ENCODE measurements at regions not wholly inside any gene's neighbourhood (a gene's known extent, or its start where the extent isn't known, plus 50 kb on each side); places are given as distances from the start of the nearest gene placed in this dataset.

GRCh38 chr2:196380575-196380974 is 209.2 kb upstream of the STK17B start:
- no peak for DNase-seq
- Mint-ChIP-seq H3K4me1 (no peaks in the 10 kb centered on the region), H3K27ac (no peak overlapping the region), H3K9me3 (peaks cover 0 to 4% (median 0%) of the 10 kb centered on the region in 7 donors), H3K27me3 (ENCODE audit: low read depth in 3 of 3) (peaks cover 0 to 3% (median 2%) of the 10 kb centered on the region in 3 donors), H3K36me3 (no peaks in the 10 kb centered on the region), H3K4me3 (no peak overlapping the region)
- no peaks in the 10 kb centered on the region for H3K4me1 ChIP-seq (ENCODE audit: control insufficient read depth in 1 of 2, insufficient read depth in 2 of 2, low read length in 2 of 2)
- no peak overlapping the region for H3K9ac ChIP-seq (ENCODE audit: insufficient read depth, low read length, poor library complexity, severe bottlenecking)
- H3K9me3 ChIP-seq (replicated peaks in 1 of 2; ENCODE audit: control insufficient read depth in 1 of 2, insufficient read depth in 1 of 2, low read length in 2 of 2) = no peaks in the 10 kb centered on the region
- intact Hi-C loops (cut with micrococcal nuclease) = no loop called here
- TF ChIP-seq, protein P1, sequence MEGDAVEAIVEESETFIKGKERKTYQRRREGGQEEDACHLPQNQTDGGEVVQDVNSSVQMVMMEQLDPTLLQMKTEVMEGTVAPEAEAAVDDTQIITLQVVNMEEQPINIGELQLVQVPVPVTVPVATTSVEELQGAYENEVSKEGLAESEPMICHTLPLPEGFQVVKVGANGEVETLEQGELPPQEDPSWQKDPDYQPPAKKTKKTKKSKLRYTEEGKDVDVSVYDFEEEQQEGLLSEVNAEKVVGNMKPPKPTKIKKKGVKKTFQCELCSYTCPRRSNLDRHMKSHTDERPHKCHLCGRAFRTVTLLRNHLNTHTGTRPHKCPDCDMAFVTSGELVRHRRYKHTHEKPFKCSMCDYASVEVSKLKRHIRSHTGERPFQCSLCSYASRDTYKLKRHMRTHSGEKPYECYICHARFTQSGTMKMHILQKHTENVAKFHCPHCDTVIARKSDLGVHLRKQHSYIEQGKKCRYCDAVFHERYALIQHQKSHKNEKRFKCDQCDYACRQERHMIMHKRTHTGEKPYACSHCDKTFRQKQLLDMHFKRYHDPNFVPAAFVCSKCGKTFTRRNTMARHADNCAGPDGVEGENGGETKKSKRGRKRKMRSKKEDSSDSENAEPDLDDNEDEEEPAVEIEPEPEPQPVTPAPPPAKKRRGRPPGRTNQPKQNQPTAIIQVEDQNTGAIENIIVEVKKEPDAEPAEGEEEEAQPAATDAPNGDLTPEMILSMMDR (IDR thresholded peaks at IDR 0.05) = no peak
- H3K79me2 ChIP-seq (ENCODE audit: insufficient read depth, low read length) = no peaks in the 10 kb centered on the region
- H3K4me3 ChIP-seq (replicated peaks in 1 of 3; ENCODE audit: low read depth in 2 of 3, low read length in 3 of 3) = no peak overlapping the region
- no peak overlapping the region for H3K27ac ChIP-seq (ENCODE audit: low read depth in 1 of 2, low read length in 2 of 2)
- H3K27me3 ChIP-seq (ENCODE audit: control insufficient read depth in 2 of 2, insufficient read depth in 2 of 2, low read length in 2 of 2) = no peaks in the 10 kb centered on the region
- H4K20me1 ChIP-seq (ENCODE audit: insufficient read depth, low read length) = no peaks in the 10 kb centered on the region
- WGBS (ENCODE audit: insufficient coverage) = 100% methylated on average over 1 of the region's 3 CpGs
- no peak overlapping the region for H3K4me2 ChIP-seq (replicated peaks; ENCODE audit: extremely low read depth, low read length, poor library complexity, severe bottlenecking)
- no peaks in the 10 kb centered on the region for H3K36me3 ChIP-seq (replicated peaks in 1 of 2; ENCODE audit: control insufficient read depth in 1 of 2, insufficient read depth in 2 of 2, low read length in 2 of 2)
- no peak overlapping the region for H2AFZ ChIP-seq (ENCODE audit: insufficient read depth, low read depth, low read length, poor library complexity, severe bottlenecking)

DNA sequence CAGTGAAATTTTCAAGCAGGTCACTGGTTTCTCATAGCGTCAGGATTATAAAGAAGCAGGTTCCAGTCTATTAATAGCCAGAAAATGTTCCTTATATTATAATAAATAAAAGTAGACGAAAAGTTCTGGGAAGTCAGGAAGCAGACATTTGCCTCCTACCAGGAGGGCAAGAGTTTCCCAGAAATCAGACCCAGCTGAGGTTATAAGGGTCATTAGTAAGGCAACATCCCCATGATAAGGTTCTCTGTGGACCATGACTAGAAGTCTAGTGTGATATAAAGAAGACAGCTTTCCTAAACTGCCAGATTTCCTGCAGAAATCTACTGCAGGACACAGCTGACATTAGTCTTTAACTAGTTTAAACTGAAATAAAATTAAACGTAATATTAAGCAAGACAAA is 210.1 kb upstream of the STK17B start:
- WGBS (ENCODE audit: insufficient coverage) = no CpG with 5 or more reads among the region's 3 CpGs
- H3K4me3 Mint-ChIP-seq = no peak overlapping the region
- no peak overlapping the region for H3K27ac ChIP-seq (ENCODE audit: low read depth in 1 of 2, low read length in 2 of 2)
- no peaks in the 10 kb centered on the region for H4K20me1 ChIP-seq (ENCODE audit: insufficient read depth, low read length)
- H3K79me2 ChIP-seq (ENCODE audit: insufficient read depth, low read length) = no peaks in the 10 kb centered on the region
- H2AFZ ChIP-seq (ENCODE audit: insufficient read depth, low read depth, low read length, poor library complexity, severe bottlenecking) = no peak overlapping the region
- no peak for DNase-seq
- intact Hi-C loops (cut with micrococcal nuclease) = no loop called here
- H3K4me2 ChIP-seq (replicated peaks; ENCODE audit: extremely low read depth, low read length, poor library complexity, severe bottlenecking) = no peak overlapping the region
- TF ChIP-seq, protein P1 (IDR thresholded peaks at IDR 0.05) = no peak
- no peaks in the 10 kb centered on the region for H3K4me1 Mint-ChIP-seq
- H3K27me3 Mint-ChIP-seq (ENCODE audit: low read depth in 3 of 3) = peaks cover 0 to 3% (median 2%) of the 10 kb centered on the region in 3 donors
- no peak overlapping the region for H3K27ac Mint-ChIP-seq
- H3K27me3 ChIP-seq (ENCODE audit: control insufficient read depth in 2 of 2, insufficient read depth in 2 of 2, low read length in 2 of 2) = no peaks in the 10 kb centered on the region
- peaks cover 0 to 4% (median 0%) of the 10 kb centered on the region in 7 donors for H3K9me3 Mint-ChIP-seq
- no peaks in the 10 kb centered on the region for H3K36me3 Mint-ChIP-seq
- no peaks in the 10 kb centered on the region for H3K9me3 ChIP-seq (replicated peaks in 1 of 2; ENCODE audit: control insufficient read depth in 1 of 2, insufficient read depth in 1 of 2, low read length in 2 of 2)
- no peaks in the 10 kb centered on the region for H3K4me1 ChIP-seq (ENCODE audit: control insufficient read depth in 1 of 2, insufficient read depth in 2 of 2, low read length in 2 of 2)
- no peak overlapping the region for H3K4me3 ChIP-seq (replicated peaks in 1 of 3; ENCODE audit: low read depth in 2 of 3, low read length in 3 of 3)
- no peak overlapping the region for H3K9ac ChIP-seq (ENCODE audit: insufficient read depth, low read length, poor library complexity, severe bottlenecking)
- H3K36me3 ChIP-seq (replicated peaks in 1 of 2; ENCODE audit: control insufficient read depth in 1 of 2, insufficient read depth in 2 of 2, low read length in 2 of 2) = no peaks in the 10 kb centered on the region

Data from CD14-positive monocyte (primary cell).